ENCODE measurements at regions not wholly inside any gene's neighbourhood (a gene's known extent, or its start where the extent isn't known, plus 50 kb on each side); places are given as distances from the start of the nearest gene placed in this dataset.

- no peak for DNase-seq (ENCODE audit: low spot score)
Measured at GRCh38 chr12:113684908-113685782, 213.5 kb upstream of the LHX5 start.

GRCh38 chr12:113684053-113684907 is 212.6 kb upstream of the LHX5 start:
- no peak for DNase-seq (ENCODE audit: low spot score)

GRCh38 chr12:113683574-113683973 is 211.9 kb upstream of the LHX5 start:
- no peak for DNase-seq (ENCODE audit: low spot score)

- no peak for DNase-seq (ENCODE audit: low spot score)
Measured at GRCh38 chr12:113680868-113681267, 209.2 kb upstream of the LHX5 start.

GRCh38 chr12:113678223-113679119 is 206.8 kb upstream of the LHX5 start:
- DNase-seq (ENCODE audit: low spot score), result no peak

- no peak for DNase-seq (ENCODE audit: low spot score)
Measured at GRCh38 chr12:113676547-113676946, 204.9 kb upstream of the LHX5 start.

GRCh38 chr12:113676117-113676516 is 204.4 kb upstream of the LHX5 start:
- no peak for DNase-seq (ENCODE audit: low spot score)

GRCh38 chr12:113674996-113675395 is 203.3 kb upstream of the LHX5 start:
- no peak for DNase-seq (ENCODE audit: low spot score)

- no peak for DNase-seq (ENCODE audit: low spot score)
Measured at GRCh38 chr12:113674302-113674701, 202.6 kb upstream of the LHX5 start.

GRCh38 chr12:113673458-113674238 is 202.0 kb upstream of the LHX5 start:
- DNase-seq (ENCODE audit: low spot score), result no peak

- no peak for DNase-seq (ENCODE audit: low spot score)
Measured at GRCh38 chr12:113670742-113671141, 199.1 kb upstream of the LHX5 start.

GRCh38 chr12:113667676-113668356 is 196.1 kb upstream of the LHX5 start:
- no peak for DNase-seq (ENCODE audit: low spot score)

- DNase-seq (ENCODE audit: low spot score), result no peak
Measured at GRCh38 chr12:113667095-113667494, 195.4 kb upstream of the LHX5 start.

GRCh38 chr12:113666223-113666622 is 194.6 kb upstream of the LHX5 start:
- no peak for DNase-seq (ENCODE audit: low spot score)

GRCh38 chr12:113665457-113665856 is 193.8 kb upstream of the LHX5 start:
- no peak for DNase-seq (ENCODE audit: low spot score)

GRCh38 chr12:113664224-113664681 is 192.6 kb upstream of the LHX5 start:
- no peak for DNase-seq (ENCODE audit: low spot score)

GRCh38 chr12:113663396-113663795 is 191.7 kb upstream of the LHX5 start:
- no peak for DNase-seq (ENCODE audit: low spot score)

GRCh38 chr12:113660936-113661335 is 189.3 kb upstream of the LHX5 start:
- peak; percentile 91 for DNase-seq (ENCODE audit: low spot score)

- DNase-seq (ENCODE audit: low spot score), result no peak
Measured at GRCh38 chr12:113659416-113659815, 187.7 kb upstream of the LHX5 start.

- DNase-seq (ENCODE audit: low spot score), result no peak
Measured at GRCh38 chr12:113659015-113659414, 187.3 kb upstream of the LHX5 start.
